Right cardiac atrium (tissue), 5 donors: ENCODE measurements at regions not wholly inside any gene's neighbourhood (a gene's known extent, or its start where the extent isn't known, plus 50 kb on each side); places are given as distances from the start of the nearest gene placed in this dataset.

Experiments used
- ATAC-seq, 2 donors: fragments of 200-7000 bp; cut with Tn5 transposase; one replicate each; pipeline versions ENCODE4 v1.8.0 to v1.9.1; 2020; ENCODE audit warnings: moderate library complexity in 2 of 2, mild to moderate bottlenecking in 1 of 2
- DNase-seq, 3 donors: peaks; one replicate each; pipeline ENCODE4 v3.0.0-alpha.2; 2020
- H3K27ac ChIP-seq: one replicate; pipeline ENCODE4 v1.5.1; 2013; ENCODE audit warnings: mild to moderate bottlenecking, low read length, control low read depth, moderate library complexity
- H3K27me3 ChIP-seq: one replicate; pipeline ENCODE4 v1.6.1; 2013; ENCODE audit not compliant: control insufficient read depth, insufficient read depth
- H3K4me1 ChIP-seq: one replicate; pipeline ENCODE4 v1.6.1; 2013; ENCODE audit warnings: low read length; ENCODE audit not compliant: control insufficient read depth, insufficient read depth
- H3K4me3 ChIP-seq: one replicate; pipeline ENCODE4 v1.5.1; 2013; ENCODE audit warnings: low read length, control low read depth
- H3K9me3 ChIP-seq: one replicate; pipeline ENCODE4 v1.6.1; 2013; ENCODE audit warnings: low read length; ENCODE audit not compliant: control insufficient read depth
- WGBS: extraction: QIAGEN DNeasy Blood & Tissue Kit; methylation state at CpG from one replicate; pipeline ENCODE4 v1.1.7; 2013; 5-methylcytosine and 5-hydroxymethylcytosine counted together
- intact Hi-C, 4 donors: fragments of 100-400 bp; cut with DNase I; formaldehyde crosslinking; loops; one replicate each; pipeline versions ENCODE4 v1.11.0 to v1.14.0; 2022 to 2023
- donor health status: healthy with polysubstance abuse.
- donor health status: DM: no; HTN: yes; CAD: no.
- donor health status: DM: no; HTN: no; CAD: no.
- donor health status: DM: no; HTN: yes; CAD: no; lungs with severe emphysema.
- donor health status: DM: yes; HTN: yes; CAD: no.

DNA sequence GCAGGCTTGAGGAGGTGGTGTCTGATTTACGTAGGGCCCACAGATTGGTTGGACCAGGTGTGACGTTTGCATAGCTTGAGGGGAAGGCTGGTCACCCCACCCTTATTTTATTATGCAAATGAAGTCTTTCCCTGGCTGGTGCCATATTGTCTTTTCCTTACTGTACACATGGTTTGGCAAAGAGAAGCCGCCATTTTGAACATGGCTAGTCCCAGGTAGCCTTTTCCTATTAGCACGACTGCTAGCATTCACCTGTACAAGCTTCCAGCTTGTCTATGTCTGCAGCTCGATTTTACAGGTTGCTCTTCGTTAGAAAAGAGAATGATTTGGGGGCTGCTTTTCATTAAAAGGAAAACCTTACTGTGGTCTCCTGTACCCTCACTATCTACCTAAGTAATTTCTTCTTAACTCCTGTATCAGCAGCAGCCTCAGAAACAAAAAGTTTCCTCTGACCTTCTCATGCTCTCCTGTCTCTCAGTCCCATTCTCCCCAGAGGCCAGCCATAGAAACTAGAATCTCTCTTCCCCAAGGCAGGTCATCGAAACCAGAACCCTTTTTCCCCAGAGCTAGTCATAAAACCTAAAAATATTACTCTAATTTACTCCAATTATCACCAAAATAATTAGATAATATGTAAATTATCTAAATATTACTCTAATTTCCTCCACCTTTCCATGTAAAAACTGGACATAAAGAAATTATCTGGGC lies 151.8 kb downstream of the B3GNT2 start:
- WGBS = 95% methylated on average over 7 of the region's 7 CpGs
- H3K27ac ChIP-seq = no peak overlapping the region
- H3K4me3 ChIP-seq = no peak overlapping the region
- no peaks in the 10 kb centered on the region for H3K9me3 ChIP-seq
- no peak for DNase-seq
- ATAC-seq = no peak
- H3K4me1 ChIP-seq = peaks cover 2% of the 10 kb centered on the region
- H3K27me3 ChIP-seq = no peaks in the 10 kb centered on the region
- intact Hi-C loops = no loop called here

DNA sequence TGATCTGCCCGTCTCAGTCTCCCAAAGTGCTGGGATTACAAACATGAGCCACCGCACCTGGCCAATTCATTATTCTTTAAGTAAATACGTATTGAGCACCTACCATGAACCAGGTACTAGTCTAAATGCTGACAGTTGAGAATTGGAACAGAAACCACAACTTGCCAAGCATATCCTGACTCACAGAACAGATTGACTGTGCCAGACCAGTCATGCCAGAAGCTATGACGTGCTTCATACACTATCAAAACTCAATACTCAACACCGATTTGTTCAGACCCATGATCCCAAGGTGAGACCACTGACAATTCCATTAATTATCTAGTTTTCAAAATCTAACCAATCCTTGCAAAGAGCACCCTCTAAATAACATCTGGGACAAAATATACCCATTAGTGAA lies 148.6 kb downstream of the B3GNT2 start:
- Histone ChIP-seq H3K27me3 (no peaks in the 10 kb centered on the region), H3K4me3 (no peak overlapping the region), H3K4me1 (peaks cover 4% of the 10 kb centered on the region), H3K27ac (no peak overlapping the region), H3K9me3 (no peaks in the 10 kb centered on the region)
- intact Hi-C loops = no loop called here
- 96% methylated on average over 5 of the region's 5 CpGs for WGBS
- DNase-seq = no peak
- no peak for ATAC-seq

DNA sequence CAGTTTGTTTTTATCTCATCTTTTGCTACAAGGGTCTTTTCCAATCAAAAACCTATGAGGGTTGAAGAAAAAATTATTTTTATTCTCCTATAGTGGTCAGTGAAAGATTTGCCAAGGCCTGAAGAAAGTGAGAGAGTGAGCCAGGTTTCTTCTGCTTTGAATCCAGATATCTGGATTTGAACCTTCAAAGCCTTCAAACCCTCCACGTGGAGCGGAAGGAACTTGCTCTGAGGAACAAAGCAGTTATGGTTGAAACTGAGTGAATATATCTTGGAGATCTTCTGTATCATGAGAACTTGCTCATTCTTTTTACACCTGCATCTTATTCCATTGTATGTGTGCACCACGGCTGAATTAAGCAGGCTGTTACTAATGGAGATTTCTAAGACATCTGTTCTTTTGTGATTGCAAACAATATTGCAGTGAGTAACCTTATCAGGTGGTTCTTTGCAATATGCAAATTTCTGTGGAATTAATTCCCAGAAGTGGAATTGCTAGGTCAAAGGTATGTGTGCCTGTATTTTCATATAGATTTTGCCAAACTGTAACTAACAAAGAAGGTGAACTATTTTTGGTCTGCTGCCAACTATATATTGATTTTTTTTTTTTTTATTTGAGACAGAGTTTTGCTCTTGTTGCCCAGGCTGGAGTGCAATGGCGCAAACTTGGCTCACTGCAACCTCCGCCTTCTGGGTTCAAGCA lies 147.9 kb downstream of the B3GNT2 start:
- ATAC-seq (no peak), DNase-seq (no peak)
- Histone ChIP-seq H3K27ac (no peak overlapping the region), H3K9me3 (no peaks in the 10 kb centered on the region), H3K27me3 (no peaks in the 10 kb centered on the region), H3K4me1 (peaks cover 4% of the 10 kb centered on the region), H3K4me3 (no peak overlapping the region)
- intact Hi-C loops = no loop called here
- WGBS = 78% methylated on average over 5 of the region's 5 CpGs

DNA sequence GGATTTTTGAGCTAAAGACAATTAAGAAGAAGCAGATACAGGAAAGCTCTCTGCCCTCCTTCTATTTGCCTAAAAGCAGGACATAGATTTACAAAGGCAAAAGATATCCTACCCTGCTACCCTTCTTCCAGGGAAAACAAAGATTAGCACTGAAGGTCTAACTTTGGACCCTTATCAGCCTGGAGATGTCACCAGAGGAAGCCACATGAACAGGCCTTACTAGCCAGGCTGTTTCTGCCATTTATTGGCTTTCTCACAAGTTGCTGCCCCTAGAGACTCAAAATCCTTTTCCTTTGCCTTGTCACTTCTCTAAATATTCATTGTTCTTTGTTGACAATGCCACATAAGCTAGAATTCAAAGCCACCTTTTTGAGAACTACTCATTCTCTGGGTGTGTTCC lies 147.3 kb downstream of the B3GNT2 start:
- no peaks in the 10 kb centered on the region for H3K9me3 ChIP-seq
- intact Hi-C loops = no loop called here
- ATAC-seq (peak in 1 of 2 donors; percentile 24), DNase-seq (no peak)
- H3K4me3 ChIP-seq = no peak overlapping the region
- peaks cover 4% of the 10 kb centered on the region for H3K4me1 ChIP-seq
- no peak overlapping the region for H3K27ac ChIP-seq
- H3K27me3 ChIP-seq = no peaks in the 10 kb centered on the region

DNA sequence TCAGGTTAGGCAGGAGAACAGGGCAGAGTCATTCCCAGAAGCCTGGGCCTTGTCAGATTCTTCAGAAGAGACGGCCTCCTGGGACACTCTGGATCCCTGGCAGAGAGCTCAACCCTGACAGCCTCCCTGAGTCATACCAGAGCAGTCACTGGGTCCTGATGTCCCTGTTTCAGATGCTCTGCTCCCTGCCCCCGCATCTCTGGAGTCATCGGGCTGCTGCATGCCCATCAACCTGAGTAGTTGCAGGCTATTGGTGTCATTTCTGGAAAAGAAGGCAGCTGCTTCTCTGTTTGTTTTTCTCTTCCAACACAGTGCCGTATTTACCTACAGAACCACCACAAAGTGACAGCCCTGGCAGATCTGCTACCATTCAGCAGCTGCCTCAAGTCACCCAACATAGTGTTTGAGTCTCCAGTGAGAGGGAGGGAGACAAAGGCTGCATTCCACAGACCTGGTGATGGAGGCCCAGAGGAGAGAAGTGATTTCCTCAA lies 145.1 kb downstream of the B3GNT2 start:
- Histone ChIP-seq H3K27me3 (no peaks in the 10 kb centered on the region), H3K4me1 (peaks cover 4% of the 10 kb centered on the region), H3K27ac (peak overlapping the region; percentile 39), H3K9me3 (no peaks in the 10 kb centered on the region), H3K4me3 (no peak overlapping the region)
- 60% methylated on average over 4 of the region's 4 CpGs for WGBS
- ATAC-seq (peak; percentile 67 to 84), DNase-seq (peak in 2 of 3 donors; percentile 31 to 56)
- intact Hi-C loops = no loop called here

DNA sequence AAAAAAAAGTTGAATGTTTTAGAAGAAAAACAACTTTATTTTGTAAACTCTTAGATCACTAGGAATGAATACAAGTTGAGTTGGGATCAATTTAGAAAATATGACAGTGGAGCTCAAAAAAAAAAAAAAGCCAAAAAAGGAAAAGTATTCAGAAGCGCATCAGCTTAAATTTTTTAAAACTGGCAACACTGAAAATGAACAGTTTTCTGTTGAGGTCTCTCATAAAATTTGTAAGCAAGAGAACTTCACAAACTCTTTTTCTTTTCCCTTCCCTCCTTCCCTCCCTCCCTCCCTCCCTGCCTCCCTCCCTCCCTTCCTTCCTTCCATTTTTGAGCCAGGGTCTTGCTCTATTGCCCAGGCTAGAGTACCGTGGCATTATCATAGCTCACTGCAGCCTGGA lies 143.9 kb downstream of the B3GNT2 start:
- intact Hi-C loops = no loop called here
- Histone ChIP-seq H3K4me1 (peaks cover 4% of the 10 kb centered on the region), H3K27ac (no peak overlapping the region), H3K27me3 (no peaks in the 10 kb centered on the region), H3K9me3 (no peaks in the 10 kb centered on the region), H3K4me3 (no peak overlapping the region)
- DNase-seq (no peak), ATAC-seq (no peak)
- 84% methylated on average over 2 of the region's 2 CpGs for WGBS

DNA sequence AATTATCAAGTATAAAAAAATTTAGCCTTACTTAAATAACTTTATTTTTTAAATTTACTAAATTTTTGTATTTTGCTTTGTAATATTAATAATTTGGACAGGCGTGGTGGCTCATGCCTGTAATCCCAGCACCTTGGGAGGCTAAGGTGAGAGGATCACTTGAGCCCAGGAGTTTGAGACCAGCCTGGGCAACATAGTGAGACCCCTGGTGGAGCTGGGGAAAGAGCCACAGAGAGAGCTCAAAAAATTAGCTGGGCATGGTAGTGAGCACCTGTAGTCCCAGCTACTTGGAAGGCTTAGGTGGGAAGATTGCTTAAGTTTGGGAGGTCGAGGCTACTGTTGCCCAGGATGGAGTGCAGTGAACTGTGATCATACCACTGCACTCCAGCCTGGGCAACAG lies 143.5 kb downstream of the B3GNT2 start:
- ATAC-seq (no peak), DNase-seq (no peak)
- intact Hi-C loops = no loop called here
- WGBS = 93% methylated on average over 2 of the region's 2 CpGs
- no peaks in the 10 kb centered on the region for H3K9me3 ChIP-seq
- no peak overlapping the region for H3K4me3 ChIP-seq
- H3K27ac ChIP-seq = no peak overlapping the region
- H3K4me1 ChIP-seq = peaks cover 4% of the 10 kb centered on the region
- H3K27me3 ChIP-seq = no peaks in the 10 kb centered on the region

DNA sequence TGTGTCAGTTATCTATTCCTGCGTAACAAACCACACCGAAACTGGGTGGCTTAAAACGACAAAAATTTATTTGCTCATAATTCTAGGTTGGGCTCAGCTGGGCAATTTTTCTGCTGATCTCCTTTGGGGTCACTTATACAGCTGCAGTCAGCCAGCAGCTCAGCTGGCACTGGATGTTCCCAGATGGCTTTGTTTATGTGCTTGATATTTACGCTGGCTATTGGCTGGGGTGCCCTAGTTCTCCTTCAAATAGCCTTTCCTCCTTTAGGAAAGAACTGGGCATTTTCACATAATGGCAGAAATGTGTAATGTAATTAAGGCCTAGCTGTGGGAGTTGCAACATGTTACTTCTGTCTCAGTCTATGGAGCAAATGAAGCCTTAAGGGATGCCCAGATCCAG lies 142.2 kb downstream of the B3GNT2 start:
- Histone ChIP-seq H3K27ac (no peak overlapping the region), H3K4me3 (no peak overlapping the region), H3K27me3 (no peaks in the 10 kb centered on the region), H3K9me3 (no peaks in the 10 kb centered on the region), H3K4me1 (peaks cover 2% of the 10 kb centered on the region)
- intact Hi-C loops = no loop called here
- ATAC-seq (no peak), DNase-seq (no peak)
- WGBS = 89% methylated on average over 4 of the region's 4 CpGs

DNA sequence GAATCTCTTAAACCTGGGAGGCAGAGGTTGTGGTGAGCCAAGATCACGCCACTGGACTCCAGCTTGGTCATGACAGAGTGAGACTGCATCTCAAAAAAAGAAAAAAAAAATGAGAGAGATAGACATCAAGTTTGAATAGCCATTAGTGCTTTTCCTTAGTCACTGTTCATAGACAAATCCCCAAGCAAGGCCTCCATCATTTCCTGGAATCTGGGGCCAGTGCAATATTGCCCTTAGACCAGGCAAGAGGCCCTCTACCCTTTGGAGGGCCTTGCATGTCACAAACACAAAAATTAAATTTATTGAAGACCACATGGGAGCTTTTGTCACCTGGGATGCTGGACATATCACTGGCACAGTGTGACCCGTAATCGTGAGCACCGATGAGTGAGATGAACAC lies 141.5 kb downstream of the B3GNT2 start:
- H3K4me3 ChIP-seq = no peak overlapping the region
- no peak overlapping the region for H3K27ac ChIP-seq
- DNase-seq (no peak), ATAC-seq (no peak)
- peaks cover 2% of the 10 kb centered on the region for H3K4me1 ChIP-seq
- no peaks in the 10 kb centered on the region for H3K9me3 ChIP-seq
- intact Hi-C loops = no loop called here
- no peaks in the 10 kb centered on the region for H3K27me3 ChIP-seq
- WGBS = 97% methylated on average over 4 of the region's 4 CpGs

DNA sequence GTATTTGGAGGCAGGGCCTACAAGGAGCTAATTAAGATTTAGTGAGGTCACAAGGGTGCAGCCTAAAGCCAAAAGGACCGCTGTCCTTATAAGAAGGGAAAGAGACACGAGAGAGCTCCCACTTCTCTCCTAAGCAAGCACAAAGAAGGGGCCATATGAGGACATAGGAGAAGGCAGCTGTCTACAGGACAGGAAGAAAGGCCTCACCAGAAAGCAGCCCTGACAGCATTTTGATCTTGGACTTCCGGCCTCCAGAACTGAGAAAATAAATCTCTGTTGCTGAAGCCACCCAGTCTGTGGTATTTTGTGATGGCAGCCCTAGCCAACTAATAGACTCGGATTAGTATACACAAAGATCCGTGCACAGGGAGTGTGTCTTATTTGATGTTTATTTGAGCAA lies 139.7 kb downstream of the B3GNT2 start:
- intact Hi-C loops = no loop called here

DNA sequence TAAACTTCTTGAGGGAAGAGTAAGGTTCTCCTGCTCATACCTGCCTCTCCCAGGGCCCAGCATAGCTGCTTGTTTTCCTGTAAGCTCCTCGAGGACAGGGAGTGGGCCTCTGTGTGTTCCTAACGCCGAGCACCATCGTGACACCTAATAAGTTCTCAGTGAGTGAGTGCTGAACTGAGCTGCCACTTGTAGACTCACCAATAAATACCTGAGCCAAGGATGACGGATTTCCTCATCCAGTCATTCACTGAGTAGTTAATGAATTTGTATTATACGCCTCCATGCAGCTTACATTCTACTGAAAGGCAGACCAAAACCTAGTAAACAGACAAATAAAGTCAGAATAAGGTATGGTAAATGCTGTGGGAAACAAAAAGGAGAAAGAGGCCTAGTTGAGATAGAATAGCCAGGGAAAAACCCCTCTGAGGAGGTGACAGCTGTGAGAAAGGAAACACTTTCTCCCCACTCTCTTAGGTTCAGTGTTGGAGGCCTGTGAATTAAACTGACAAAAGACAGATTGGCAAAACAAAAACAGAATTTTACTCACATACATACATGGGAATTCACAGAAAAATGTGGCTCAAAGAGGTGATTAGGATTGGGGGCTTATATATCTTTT lies 138.6 kb downstream of the B3GNT2 start:
- Histone ChIP-seq H3K27me3 (no peaks in the 10 kb centered on the region), H3K9me3 (no peaks in the 10 kb centered on the region), H3K4me3 (no peak overlapping the region), H3K4me1 (no peaks in the 10 kb centered on the region), H3K27ac (no peak overlapping the region)
- intact Hi-C loops = no loop called here
- DNase-seq (no peak), ATAC-seq (no peak)
- WGBS = 85% methylated on average over 6 of the region's 6 CpGs

More for the DNA sequence above, 139.7 kb downstream of the B3GNT2 start:
- Histone ChIP-seq H3K4me3 (no peak overlapping the region), H3K27ac (no peak overlapping the region), H3K27me3 (no peaks in the 10 kb centered on the region), H3K9me3 (no peaks in the 10 kb centered on the region), H3K4me1 (no peaks in the 10 kb centered on the region)
- DNase-seq = no peak
- no peak for ATAC-seq
- WGBS = 75% methylated on average over 5 of the region's 5 CpGs
